Endothelial cell of umbilical vein (primary cell): ENCODE measurements at regions not wholly inside any gene's neighbourhood (a gene's known extent, or its start where the extent isn't known, plus 50 kb on each side); places are given as distances from the start of the nearest gene placed in this dataset.

Experiments
- BruUV-seq: library from RNA; stranded (reverse); fragments of 400-500 nt; replicated peaks from 2 replicates; lab custom pipeline; 2021; lab: Mats Ljungman, UMichigan
- CTCF ChIA-PET: fragments of 300-600, 350-600 bp; sonication (Branson Sonifier 250); formaldehyde crosslinking; loops from one replicate; lab custom pipeline; 2021; ENCODE audit warnings: antibody characterized with exemption, inconsistent platforms; lab: Charles Lee
- POLR2A ChIA-PET: fragments of 300-600, 350-600 bp; sonication (Branson Sonifier 250); formaldehyde crosslinking; loops from one replicate; lab custom pipeline; 2021; ENCODE audit warnings: antibody characterized with exemption, inconsistent platforms; lab: Charles Lee
- DNase-seq: peaks from one replicate; pipeline ENCODE4 v3.0.0-alpha.2; 2011; ENCODE audit warnings: low read depth, low spot score
- FAIRE-seq: peaks from 2 replicates; lab custom pipeline; 2011; peaks lifted over from hg19 to GRCh38; lab: Jason Lieb, UNC
- H2AFZ ChIP-seq: 2 replicates; pipeline ENCODE4 v1.6.0; 2012; ENCODE audit warnings: low read depth, low read length, control low read depth, inconsistent platforms
- H3K27ac ChIP-seq: 2 replicates; pipeline ENCODE4 v1.5.1; 2011; ENCODE audit warnings: low read depth, mild to moderate bottlenecking, control low read depth, low read length, moderate library complexity; ENCODE audit not compliant: insufficient read depth
- H3K27me3 ChIP-seq, 2 experiments: 2 replicates each; pipeline versions ENCODE4 v1.6.0 to v1.6.1; 2011; ENCODE audit warnings: low read length in 2 of 2, mixed read lengths in 1 of 2; ENCODE audit not compliant: control insufficient read depth in 2 of 2, insufficient read depth in 2 of 2
- H3K36me3 ChIP-seq, 2 experiments: 2 replicates in 1 of 2; 3 replicates in 1 of 2; pipeline ENCODE4 v1.5.1; 2011; ENCODE audit warnings: low read length in 2 of 2, mild to moderate bottlenecking in 1 of 2, moderate library complexity in 1 of 2; ENCODE audit not compliant: control insufficient read depth in 2 of 2, insufficient read depth in 2 of 2; ENCODE audit errors: extremely low read depth in 1 of 2
- H3K4me1 ChIP-seq: 3 replicates; pipeline ENCODE4 v1.5.1; 2011; ENCODE audit warnings: mild to moderate bottlenecking, low read length; ENCODE audit not compliant: control insufficient read depth, insufficient read depth; ENCODE audit errors: extremely low read depth
- H3K4me2 ChIP-seq: 2 replicates; pipeline ENCODE4 v1.6.1; 2011; ENCODE audit warnings: low read length, control low read depth, mixed read lengths; ENCODE audit not compliant: insufficient read depth
- H3K4me3 ChIP-seq, 3 experiments: fragments of 200-600 bp in 1 of 3; sonication (generic), shearing (Covaris generic) in 1 of 3; replicated peaks in 1 of 3; 2 replicates each; pipeline ENCODE4 v1.5.1; 2011 to 2016; ENCODE audit warnings: control low read depth in 3 of 3, low read length in 3 of 3, mild to moderate bottlenecking in 2 of 3, inconsistent platforms in 1 of 3, low read depth in 1 of 3, moderate library complexity in 1 of 3; ENCODE audit not compliant: insufficient read depth in 1 of 3
- H3K79me2 ChIP-seq: 2 replicates; pipeline ENCODE4 v1.6.0; 2012; ENCODE audit warnings: low read length, inconsistent platforms; ENCODE audit not compliant: control insufficient read depth, insufficient read depth
- H3K9ac ChIP-seq: replicated peaks from 2 replicates; pipeline ENCODE3; 2011; ENCODE audit warnings: low read length, control low read depth; ENCODE audit not compliant: insufficient read depth; ENCODE audit errors: extremely low read depth
- H3K9me1 ChIP-seq: replicated peaks from 3 replicates; pipeline ENCODE4 v1.6.0; 2011; ENCODE audit warnings: mild to moderate bottlenecking, low read length; ENCODE audit not compliant: control insufficient read depth, insufficient read depth; ENCODE audit errors: extremely low read depth
- H3K9me3 ChIP-seq: replicated peaks from 2 replicates; pipeline ENCODE4 v1.5.1; 2012; ENCODE audit warnings: low read length, inconsistent platforms; ENCODE audit not compliant: control insufficient read depth, insufficient read depth
- H4K20me1 ChIP-seq: replicated peaks from 2 replicates; pipeline ENCODE3; 2011; ENCODE audit warnings: mild to moderate bottlenecking, low read length; ENCODE audit not compliant: control insufficient read depth, insufficient read depth; ENCODE audit errors: extremely low read depth
- CTCF ChIP-seq, 2 donors: IDR thresholded peaks; 1 replicate in 1 of 2; 2 replicates in 1 of 2; pipeline ENCODE4 v1.5.1; 2011; ENCODE audit warnings: low read length in 2 of 2, mild to moderate bottlenecking in 2 of 2, moderate library complexity in 2 of 2, control low read depth in 1 of 2, inconsistent platforms in 1 of 2, low read depth in 1 of 2; ENCODE audit not compliant: insufficient read depth in 1 of 2; ENCODE audit errors: extremely low read depth in 1 of 2
- EZH2 ChIP-seq: IDR thresholded peaks from 2 replicates; pipeline ENCODE4 v1.6.1; 2012; ENCODE audit warnings: borderline replicate concordance, low read depth, mild to moderate bottlenecking, moderate library complexity, low read length, inconsistent platforms; ENCODE audit not compliant: severe bottlenecking
- FOS ChIP-seq: IDR thresholded peaks from 2 replicates; pipeline ENCODE4 v1.6.1; 2011; ENCODE audit warnings: mild to moderate bottlenecking, low read length, moderate library complexity, borderline replicate concordance; ENCODE audit not compliant: insufficient read depth
- GATA2 ChIP-seq: IDR thresholded peaks from 2 replicates; pipeline ENCODE4 v1.7.0; 2011; ENCODE audit warnings: low read depth, mild to moderate bottlenecking, moderate library complexity, mixed read lengths, low read length; ENCODE audit not compliant: insufficient read length, insufficient read depth
- JUN ChIP-seq: IDR thresholded peaks from 2 replicates; pipeline ENCODE4 v1.6.1; 2011; ENCODE audit warnings: borderline replicate concordance, low read depth; ENCODE audit not compliant: insufficient read length, insufficient read depth
- MAX ChIP-seq: IDR thresholded peaks from 2 replicates; pipeline ENCODE4 v1.6.1; 2011; ENCODE audit not compliant: insufficient read depth, insufficient read length
- MYC ChIP-seq: IDR thresholded peaks from one replicate; pipeline ENCODE4 v1.6.1; 2011; ENCODE audit warnings: mild to moderate bottlenecking, low read depth, low read length
- POLR2A ChIP-seq: IDR thresholded peaks from 2 replicates; pipeline ENCODE4 v1.6.1; 2012; ENCODE audit warnings: low read depth, mild to moderate bottlenecking, control low read depth, low read length
- POLR2AphosphoS5 ChIP-seq: IDR thresholded peaks from 2 replicates; pipeline ENCODE4 v1.6.1; 2012; ENCODE audit warnings: low read depth, mild to moderate bottlenecking, control low read depth, low read length, moderate library complexity; ENCODE audit not compliant: insufficient read depth
- dilution Hi-C: fragments of 300-500 bp; cut with MboI; formaldehyde crosslinking; loops from one replicate; pipeline ENCODE4 v1.15.0; 2019; ENCODE audit warnings: low sequenced_read_pairs; ENCODE audit not compliant: extremely low pct_ligation_motif_present
- intact Hi-C: fragments of 100-400 bp; cut with micrococcal nuclease; formaldehyde crosslinking; loops from one replicate; pipeline ENCODE4 v1.10.0; 2022

GRCh38 chr19:30792561-30793505 lies 420.6 kb downstream of the ZNF536 start:
- dilution Hi-C loops (no loop called here), intact Hi-C loops (no loop called here)

More at GRCh38 chr19:30792561-30793505, 420.6 kb downstream of the ZNF536 start:
- TF ChIP-seq EZH2 (no peak), JUN (no peak), GATA2 (no peak), POLR2A (no peak), FOS (no peak), POLR2AphosphoS5 (no peak), MYC (no peak), MAX (no peak), CTCF (IDR thresholded peaks at IDR 0.05; ENCODE audit: extremely low read depth in 1 of 2, insufficient read depth in 1 of 2, low read depth in 1 of 2, low read length in 2 of 2) (no peak)
- no peak overlapping the region for H3K27ac ChIP-seq
- H2AFZ ChIP-seq = no peak overlapping the region
- H3K9ac ChIP-seq = no peak overlapping the region
- H3K36me3 ChIP-seq = no peaks in the 10 kb centered on the region
- DNase-seq (no peak), FAIRE-seq (no peak)
- CTCF ChIA-PET = no interaction called here
- H4K20me1 ChIP-seq = no peaks in the 10 kb centered on the region
- no peak overlapping the region for H3K4me2 ChIP-seq
- POLR2A ChIA-PET = no interaction called here
- peaks cover 3% of the 10 kb centered on the region for H3K9me3 ChIP-seq
- H3K27me3 ChIP-seq = no peaks in the 10 kb centered on the region
- H3K9me1 ChIP-seq = no peaks in the 10 kb centered on the region
- H3K4me3 ChIP-seq = no peak overlapping the region
- no peaks in the 10 kb centered on the region for H3K4me1 ChIP-seq
- no TSS peak for BruUV-seq
- no peaks in the 10 kb centered on the region for H3K79me2 ChIP-seq
